Stimulated activated CD4-positive, alpha-beta T cell treated with anti-CD3 and anti-CD28 coated beads, Interleukin-1b, Interleukin-23, amount 100 ng/mL, for 24 hours (primary cell): ENCODE measurements at regions not wholly inside any gene's neighbourhood (a gene's known extent, or its start where the extent isn't known, plus 50 kb on each side); places are given as distances from the start of the nearest gene placed in this dataset.

Experiments
- DNase-seq, 4 experiments: peaks; one replicate each; pipeline ENCODE4 v3.0.0-alpha.2; 2020; ENCODE audit warnings: low read depth in 4 of 4, low spot score in 1 of 4

GRCh38 chr21:35215870-35216269 is 166.8 kb upstream of the RUNX1 start:
- no peak for DNase-seq

GRCh38 chr21:35212393-35213127 is 163.5 kb upstream of the RUNX1 start:
- no peak for DNase-seq

GRCh38 chr21:35211782-35212181 is 162.7 kb upstream of the RUNX1 start:
- DNase-seq = no peak

GRCh38 chr21:35210093-35210492 is 161.0 kb upstream of the RUNX1 start:
- DNase-seq = no peak

GRCh38 chr21:35208810-35209517 is 159.9 kb upstream of the RUNX1 start:
- DNase-seq = no peak

- no peak for DNase-seq
Measured at GRCh38 chr21:35208104-35208503, 159.0 kb upstream of the RUNX1 start.

GRCh38 chr21:35207322-35207721 is 158.2 kb upstream of the RUNX1 start:
- DNase-seq = no peak

- DNase-seq = no peak
Measured at GRCh38 chr21:35206141-35207125, 157.3 kb upstream of the RUNX1 start.

- no peak for DNase-seq
Measured at GRCh38 chr21:35204850-35205541, 155.9 kb upstream of the RUNX1 start.

GRCh38 chr21:35204125-35204524 is 155.0 kb upstream of the RUNX1 start:
- DNase-seq = no peak

- no peak for DNase-seq
Measured at GRCh38 chr21:35203093-35203977, 154.2 kb upstream of the RUNX1 start.

- DNase-seq = no peak
Measured at GRCh38 chr21:35202431-35202830, 153.3 kb upstream of the RUNX1 start.

- no peak for DNase-seq
Measured at GRCh38 chr21:35201799-35202198, 152.7 kb upstream of the RUNX1 start.

- DNase-seq = no peak
Measured at GRCh38 chr21:35201288-35201687, 152.2 kb upstream of the RUNX1 start.

- no peak for DNase-seq
Measured at GRCh38 chr21:35199733-35200015, 150.6 kb upstream of the RUNX1 start.

- DNase-seq = no peak
Measured at GRCh38 chr21:35198982-35199732, 150.1 kb upstream of the RUNX1 start.

GRCh38 chr21:35198565-35198964 is 149.5 kb upstream of the RUNX1 start:
- DNase-seq = no peak

- no peak for DNase-seq
Measured at GRCh38 chr21:35197992-35198431, 148.9 kb upstream of the RUNX1 start.

- no peak for DNase-seq
Measured at GRCh38 chr21:35197191-35197590, 148.1 kb upstream of the RUNX1 start.
